ENCODE measurements at regions not wholly inside any gene's neighbourhood (a gene's known extent, or its start where the extent isn't known, plus 50 kb on each side); places are given as distances from the start of the nearest gene placed in this dataset.

DNA sequence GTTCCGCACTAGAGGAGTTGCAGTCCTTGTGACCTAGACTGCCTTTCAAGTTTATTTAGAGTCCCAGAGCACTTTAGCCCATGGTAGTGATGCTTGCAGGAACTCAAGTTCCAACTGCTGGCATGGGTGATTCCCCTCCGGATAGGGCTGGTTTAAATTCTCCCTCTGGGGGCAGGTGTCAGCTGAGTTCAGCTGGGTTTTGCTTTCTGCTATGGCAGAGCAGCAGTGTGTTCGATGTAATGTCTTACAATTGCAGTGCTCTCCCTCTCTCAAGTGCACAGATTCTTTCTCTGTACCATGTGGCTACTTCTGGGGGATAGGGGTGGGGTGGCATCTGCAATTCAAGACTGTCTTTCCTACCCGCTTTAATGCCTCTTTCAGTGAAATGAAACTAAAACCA, 164.8 kb upstream of the ZIC3 start:
- no peak for DNase-seq (ENCODE audit: low read depth in 4 of 4, low spot score in 3 of 4)

DNA sequence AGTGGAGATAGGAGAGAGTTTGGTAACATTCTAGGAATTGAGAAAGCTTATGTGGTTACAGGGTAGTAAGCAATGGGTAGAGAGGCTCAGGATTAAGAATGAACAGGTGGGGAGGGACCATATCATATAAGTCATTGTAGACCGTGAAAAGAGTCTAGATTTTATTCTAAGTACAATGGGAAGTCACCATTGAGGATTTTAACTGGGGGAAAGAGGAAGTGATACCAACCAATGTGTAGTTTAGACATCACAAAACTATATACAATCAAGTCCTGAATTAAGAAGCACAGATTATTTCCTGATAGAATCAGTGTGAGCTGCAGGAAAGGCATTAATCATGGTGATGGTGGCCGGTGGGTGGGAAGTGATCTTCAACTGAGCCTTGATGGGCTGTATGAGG, 178.3 kb upstream of the ZIC3 start:
- DNase-seq (ENCODE audit: low read depth in 4 of 4, low spot score in 3 of 4), result no peak

DNA sequence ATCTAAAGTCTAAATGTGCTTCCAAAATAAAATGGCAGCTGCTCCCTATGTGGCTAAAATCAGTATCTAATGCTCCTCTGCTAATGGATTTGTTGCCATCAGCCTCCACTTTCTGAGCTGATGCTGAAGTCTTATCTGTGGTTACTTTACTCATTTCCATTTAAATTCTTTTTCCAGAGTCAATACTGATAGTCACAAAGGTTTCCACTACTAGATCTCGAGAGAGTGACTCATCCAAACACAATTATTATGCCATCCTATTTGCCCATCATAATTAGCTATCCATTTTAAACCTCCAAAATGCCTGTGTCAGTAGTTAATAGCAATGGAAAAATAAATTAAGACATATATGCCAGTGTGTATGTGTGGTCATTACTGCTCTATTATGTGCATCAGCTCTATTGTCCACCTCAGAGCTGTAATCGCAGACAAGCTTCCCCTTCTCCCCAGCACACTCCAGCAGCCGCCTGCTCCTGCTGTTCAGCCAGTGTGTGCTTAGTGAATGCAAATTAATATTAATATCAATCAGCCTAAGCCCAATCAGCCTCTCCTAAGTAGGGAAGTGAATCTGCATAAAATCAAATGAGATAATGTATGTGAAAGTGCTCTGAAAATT, 199.8 kb upstream of the ZIC3 start:
- DNase-seq (ENCODE audit: low read depth in 4 of 4, low spot score in 3 of 4), result no peak

DNA sequence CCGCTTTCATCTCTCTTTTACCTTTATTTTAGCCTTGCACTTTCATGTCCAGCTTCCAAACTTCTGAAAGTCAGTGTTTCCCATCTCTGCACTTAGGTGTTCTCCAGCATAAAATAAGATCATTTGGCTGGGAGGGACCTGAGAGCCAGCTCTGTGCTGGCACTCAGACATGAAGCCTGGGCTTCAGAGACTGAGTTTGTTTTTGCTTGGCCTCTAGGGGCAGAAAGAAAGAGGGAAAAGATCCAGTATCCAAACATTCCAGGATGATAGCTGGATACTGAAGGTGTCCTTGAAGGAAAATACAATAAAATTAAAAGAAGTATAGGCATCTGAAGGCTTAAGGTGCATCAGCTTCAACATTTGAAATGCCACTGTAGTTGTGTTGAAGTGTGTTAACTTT, 202.4 kb upstream of the ZIC3 start:
- DNase-seq (ENCODE audit: low read depth in 4 of 4, low spot score in 3 of 4), result no peak

DNA sequence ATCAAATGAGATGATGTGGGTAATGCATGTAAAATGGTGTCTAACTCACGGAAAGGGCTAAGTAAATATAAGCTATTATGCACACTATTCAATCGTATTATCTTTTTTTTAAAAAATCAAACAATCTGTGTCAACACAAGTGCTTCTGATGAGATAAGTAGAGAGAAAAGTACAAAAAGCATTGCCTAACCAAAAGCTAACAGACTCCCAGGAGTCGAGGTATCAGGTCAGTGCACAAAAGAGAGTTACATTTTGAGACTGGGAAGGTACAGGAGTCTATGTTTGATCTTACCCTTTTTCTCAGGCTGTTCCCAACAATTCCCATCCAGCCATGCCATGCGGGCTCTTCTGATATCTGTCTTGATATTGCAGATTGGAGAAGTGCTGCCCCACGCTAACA, 203.3 kb upstream of the ZIC3 start:
- no peak for DNase-seq (ENCODE audit: low read depth in 4 of 4, low spot score in 3 of 4)

DNA sequence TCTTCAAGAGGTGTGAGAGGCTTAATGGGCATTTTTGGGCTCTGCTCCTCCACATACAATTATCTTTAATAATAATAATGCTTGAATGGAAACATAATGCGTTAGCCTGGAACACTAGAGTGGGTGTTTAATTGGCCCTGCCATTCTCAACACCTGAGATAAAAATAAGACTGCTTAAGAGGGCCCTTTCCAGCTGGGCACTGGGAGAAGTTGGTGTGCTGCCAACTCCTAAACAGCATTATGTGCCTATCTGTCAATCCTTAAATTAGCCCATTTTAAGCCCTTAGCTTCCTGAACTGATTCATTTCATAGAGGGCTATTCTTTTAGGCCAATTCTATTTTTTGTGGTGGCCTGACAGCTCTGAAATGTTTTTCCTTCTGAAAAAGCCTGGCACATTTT, 211.1 kb upstream of the ZIC3 start:
- DNase-seq (ENCODE audit: low read depth in 4 of 4, low spot score in 3 of 4), result no peak

DNA sequence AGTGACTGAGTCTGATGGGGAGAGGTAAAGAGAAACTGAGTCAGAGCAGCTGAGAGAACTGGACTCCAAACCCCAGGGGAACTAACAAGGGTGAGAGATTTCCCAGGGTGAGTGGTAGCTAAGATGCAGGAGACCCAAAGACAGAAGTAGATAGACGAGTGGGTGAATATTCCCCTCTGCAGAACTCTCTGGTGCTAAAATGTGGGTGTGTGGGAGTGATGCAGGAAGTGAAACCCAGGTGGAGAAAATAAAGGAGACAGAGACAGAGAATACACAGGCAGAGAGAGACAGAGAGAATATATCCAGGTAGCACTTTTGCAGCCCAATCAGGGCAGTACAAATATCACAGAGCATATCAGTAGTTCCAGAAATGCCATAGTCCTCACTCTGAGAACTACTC, 212.5 kb upstream of the ZIC3 start:
- DNase-seq (ENCODE audit: low read depth in 4 of 4, low spot score in 3 of 4), result no peak

DNA sequence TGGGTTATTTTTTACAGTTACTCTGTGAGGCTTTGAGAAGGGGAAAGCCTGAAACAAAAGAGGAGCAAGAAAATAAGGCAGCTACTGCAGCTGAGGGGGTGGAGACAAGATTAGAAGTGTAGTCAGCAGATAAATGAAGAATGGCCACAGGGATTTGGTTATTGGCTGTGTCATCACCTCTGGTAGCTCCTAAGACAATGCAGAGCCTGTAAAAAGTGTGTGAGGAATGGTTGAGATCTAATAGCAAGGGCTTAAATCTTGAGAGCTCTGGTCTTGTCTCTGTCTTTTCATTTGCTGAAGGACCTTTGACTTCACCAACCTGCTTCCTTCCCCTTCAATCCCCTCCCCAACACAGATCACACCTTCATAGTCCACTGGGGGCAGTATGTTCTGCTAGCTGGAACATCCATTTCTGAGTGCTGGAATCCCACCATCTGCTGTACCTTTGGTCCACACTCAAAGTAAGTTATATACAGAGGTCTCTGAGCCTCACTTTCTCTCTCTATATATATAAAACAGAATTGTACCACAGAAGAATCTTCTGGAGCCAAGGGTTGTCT, 213.7 kb upstream of the ZIC3 start:
- DNase-seq (ENCODE audit: low read depth in 4 of 4, low spot score in 3 of 4), result no peak

DNA sequence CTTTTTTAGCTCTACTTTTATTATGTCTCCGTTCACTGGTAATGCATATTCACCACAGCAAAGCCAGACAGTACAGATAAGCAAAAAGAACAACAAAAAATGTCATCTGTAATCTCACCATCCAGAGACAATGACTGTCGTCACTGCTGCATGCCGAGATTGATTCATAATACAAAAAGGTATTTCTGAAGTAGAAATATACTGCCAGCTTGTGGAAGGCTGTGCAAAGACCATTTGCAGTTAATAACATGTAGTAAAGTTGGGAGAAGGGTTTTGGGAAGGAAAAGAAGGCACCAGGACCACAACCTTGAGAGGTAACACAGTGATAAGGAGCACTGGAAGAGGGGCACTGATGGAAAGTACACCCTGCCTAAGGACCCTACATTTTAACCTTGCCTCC, 223.0 kb upstream of the ZIC3 start:
- no peak for DNase-seq (ENCODE audit: low read depth in 4 of 4, low spot score in 3 of 4)

DNA sequence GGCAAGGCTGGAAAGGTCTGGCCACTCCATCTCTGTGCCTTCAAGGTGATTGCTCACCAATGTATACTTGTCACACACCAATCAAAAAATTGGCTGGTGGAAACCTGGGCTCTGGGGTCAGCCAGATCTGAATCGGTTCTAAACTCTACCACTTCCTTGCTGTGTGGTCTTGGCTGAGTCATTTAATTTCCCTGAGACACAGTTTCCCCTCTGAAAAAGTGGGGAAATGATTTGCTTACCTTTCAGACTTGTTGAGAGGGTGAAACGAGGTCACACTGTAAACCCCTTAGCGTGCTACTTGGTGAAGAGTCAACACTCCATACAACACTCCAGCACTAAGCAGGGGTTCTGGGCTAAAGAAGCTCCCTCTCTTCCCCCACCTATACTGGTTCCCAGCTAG, 252.3 kb upstream of the ZIC3 start:
- no peak for DNase-seq (ENCODE audit: low read depth in 4 of 4, low spot score in 3 of 4)

DNA sequence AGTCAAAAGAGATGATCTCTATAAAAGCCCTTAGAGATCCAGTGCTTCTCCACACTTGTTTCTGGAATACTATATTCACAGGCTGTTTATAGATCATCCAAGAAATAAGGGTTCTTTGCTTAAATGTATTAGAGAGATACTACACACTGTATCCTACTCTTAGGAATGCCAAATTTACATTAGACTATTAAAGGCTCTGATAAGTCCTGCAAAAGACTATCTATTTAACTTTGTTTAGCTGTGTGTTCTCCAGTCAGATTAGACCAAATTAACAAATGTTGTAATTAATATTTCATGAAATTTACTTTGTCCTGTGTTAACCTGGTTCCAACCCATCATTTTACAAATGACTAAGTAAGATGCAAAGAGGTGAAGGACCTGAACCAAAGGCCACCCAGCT, 260.5 kb upstream of the ZIC3 start:
- no peak for DNase-seq (ENCODE audit: low read depth in 4 of 4, low spot score in 3 of 4)

DNA sequence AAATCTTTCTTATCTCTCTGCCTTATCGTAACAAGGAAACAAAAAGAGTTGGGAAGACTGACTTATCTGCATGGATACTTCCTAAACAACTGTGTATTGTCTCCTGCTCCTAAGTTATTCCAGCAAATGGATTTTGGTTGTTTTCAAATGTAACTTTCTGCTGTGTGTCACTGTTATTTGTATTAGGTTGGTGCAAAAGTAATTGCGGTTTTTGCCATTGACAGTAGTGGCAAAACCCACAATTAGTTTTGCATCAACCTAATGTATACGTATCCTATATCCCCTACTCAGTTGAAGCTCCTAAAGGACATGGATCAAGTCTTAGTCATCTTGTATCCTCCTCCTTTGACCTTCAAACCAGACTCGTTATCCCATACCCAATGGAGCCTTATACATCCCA, 263.4 kb upstream of the GPR101 start:
- no peak for DNase-seq (ENCODE audit: low read depth in 4 of 4, low spot score in 3 of 4)

DNA sequence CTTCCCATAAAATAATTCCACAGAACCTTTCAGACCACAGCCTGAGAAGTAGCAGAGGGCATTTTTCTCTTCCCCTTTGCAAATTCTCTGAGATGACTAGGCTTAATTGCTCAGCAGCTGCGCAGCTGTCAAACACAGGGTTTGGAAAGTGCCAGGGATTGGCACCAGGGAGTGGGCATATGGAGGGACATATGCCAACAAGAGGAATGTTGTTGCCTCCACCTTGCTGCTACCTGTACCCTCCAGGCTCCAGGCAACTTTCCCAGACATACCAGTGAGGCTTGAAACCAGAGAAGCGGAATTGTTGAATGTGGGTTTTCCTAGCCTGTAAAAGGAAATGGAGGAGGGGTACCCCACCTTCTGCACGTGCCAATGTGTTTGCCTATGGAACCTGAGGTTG, 256.2 kb upstream of the GPR101 start:
- DNase-seq (ENCODE audit: low read depth in 4 of 4, low spot score in 3 of 4), result no peak

DNA sequence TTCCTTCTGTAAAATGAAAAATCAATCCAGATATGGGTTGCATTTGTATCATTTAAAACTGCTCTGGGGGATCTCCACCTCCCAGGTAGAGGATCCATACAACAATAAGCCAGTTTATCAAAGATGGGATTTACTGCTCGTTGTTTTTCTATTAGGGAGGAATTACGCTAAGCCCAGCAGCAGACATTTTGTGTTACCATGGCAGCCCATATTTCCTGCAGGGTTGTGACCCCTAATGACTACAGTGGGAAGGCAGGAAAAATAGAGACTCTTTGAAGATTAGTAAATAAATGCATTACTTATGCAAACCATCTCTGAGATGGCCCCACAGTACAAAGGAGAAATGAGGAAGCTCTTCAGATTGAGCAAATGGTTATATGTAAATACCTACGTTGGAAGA, 253.4 kb upstream of the GPR101 start:
- no peak for DNase-seq (ENCODE audit: low read depth in 4 of 4, low spot score in 3 of 4)

DNA sequence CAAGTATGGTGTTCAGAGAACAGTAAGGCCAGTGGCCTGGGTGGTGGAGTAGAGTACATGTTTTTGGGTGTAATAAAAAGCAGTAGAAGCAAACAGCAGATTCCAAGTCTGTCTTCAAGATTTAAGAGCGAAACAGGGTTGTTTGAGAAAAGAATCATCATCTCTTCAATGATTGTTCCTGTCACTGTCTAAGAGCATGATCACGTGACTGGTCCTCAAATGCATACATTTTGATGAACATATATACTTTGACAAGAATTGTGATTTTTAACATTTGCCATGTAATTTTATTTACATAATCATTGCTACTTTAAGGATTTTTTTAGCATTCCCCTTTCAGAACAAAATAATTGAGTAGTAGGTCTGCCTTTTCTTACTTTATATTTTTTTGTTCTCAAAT, 252.6 kb upstream of the GPR101 start:
- no peak for DNase-seq (ENCODE audit: low read depth in 4 of 4, low spot score in 3 of 4)

DNA sequence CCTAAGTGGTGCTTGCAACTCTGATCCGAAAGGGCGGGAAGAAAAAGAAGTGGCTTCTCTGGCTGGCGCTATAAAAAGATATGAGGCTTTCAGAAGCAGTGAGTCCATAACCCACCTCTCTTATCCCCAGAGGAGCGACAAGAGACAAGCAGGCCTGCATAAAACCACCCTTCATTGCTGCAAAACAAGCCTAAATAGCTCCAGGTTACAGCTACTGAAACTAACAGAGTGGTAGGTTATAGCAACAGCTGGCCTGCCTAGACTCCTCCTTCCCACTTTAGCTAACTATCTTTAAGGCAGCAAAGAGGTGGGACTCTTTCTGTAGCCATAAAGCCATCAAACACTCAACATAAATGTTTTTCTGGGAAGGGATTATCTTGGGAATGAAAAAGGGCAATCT, 245.0 kb upstream of the GPR101 start:
- DNase-seq (ENCODE audit: low read depth in 4 of 4, low spot score in 3 of 4), result no peak

DNA sequence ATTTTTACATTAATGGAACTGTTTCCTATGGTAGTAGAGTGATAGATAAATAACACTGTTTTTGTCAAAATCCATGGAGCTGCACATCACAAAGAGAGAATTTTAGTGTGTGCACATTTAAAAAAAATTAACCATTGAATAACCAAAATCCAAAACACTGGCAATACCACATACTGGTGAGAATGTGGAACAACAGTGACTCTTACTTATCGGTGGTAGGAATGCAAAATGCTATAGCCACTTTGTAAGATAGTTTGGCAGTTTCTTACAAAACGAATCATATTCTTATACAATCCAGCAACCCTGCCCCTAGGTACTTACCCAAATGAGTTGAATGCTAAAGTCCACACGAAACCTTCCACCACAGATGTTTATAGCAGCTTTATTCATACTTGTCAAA, 229.6 kb upstream of the GPR101 start:
- no peak for DNase-seq (ENCODE audit: low read depth in 4 of 4, low spot score in 3 of 4)

DNA sequence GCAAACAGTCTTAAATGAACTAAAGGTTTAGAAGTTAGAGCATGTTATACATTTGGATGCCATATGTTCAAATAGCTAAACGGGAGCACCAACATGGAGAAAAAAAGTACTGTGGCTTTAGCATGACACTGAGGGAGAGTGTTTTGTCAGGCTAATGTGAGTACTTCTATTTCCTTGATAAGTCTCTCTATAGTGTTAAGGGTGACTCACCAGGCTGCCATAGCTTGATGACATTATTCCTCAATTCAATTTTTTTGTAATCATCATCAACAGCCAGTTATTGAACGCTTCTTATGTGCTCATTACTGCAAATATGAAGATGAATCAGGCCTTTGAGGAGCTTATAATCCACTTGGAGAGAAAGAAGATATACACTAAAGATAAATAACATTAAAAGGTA, 211.4 kb upstream of the GPR101 start:
- no peak for DNase-seq (ENCODE audit: low read depth in 4 of 4, low spot score in 3 of 4)

DNA sequence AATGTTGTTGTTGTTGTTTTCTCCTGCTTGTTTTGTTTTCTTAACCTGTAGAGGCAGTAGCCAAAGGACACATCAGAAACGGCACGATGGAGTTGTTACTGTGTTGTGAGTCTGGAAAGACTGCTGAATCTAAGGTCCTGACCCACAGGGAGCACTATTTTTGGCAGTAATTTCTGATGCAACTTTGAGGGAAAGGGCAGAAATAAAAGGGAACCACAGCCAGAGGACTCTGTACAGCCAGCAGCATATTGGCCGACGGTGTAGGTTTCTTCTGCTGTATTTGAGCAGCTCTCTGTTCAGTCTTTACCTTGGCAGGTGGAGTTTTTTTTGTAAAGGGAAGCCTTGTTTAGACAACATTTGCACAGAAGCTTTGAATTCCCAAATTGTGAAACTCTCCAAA, 203.0 kb upstream of the GPR101 start:
- no peak for DNase-seq (ENCODE audit: low read depth in 4 of 4, low spot score in 3 of 4)

DNA sequence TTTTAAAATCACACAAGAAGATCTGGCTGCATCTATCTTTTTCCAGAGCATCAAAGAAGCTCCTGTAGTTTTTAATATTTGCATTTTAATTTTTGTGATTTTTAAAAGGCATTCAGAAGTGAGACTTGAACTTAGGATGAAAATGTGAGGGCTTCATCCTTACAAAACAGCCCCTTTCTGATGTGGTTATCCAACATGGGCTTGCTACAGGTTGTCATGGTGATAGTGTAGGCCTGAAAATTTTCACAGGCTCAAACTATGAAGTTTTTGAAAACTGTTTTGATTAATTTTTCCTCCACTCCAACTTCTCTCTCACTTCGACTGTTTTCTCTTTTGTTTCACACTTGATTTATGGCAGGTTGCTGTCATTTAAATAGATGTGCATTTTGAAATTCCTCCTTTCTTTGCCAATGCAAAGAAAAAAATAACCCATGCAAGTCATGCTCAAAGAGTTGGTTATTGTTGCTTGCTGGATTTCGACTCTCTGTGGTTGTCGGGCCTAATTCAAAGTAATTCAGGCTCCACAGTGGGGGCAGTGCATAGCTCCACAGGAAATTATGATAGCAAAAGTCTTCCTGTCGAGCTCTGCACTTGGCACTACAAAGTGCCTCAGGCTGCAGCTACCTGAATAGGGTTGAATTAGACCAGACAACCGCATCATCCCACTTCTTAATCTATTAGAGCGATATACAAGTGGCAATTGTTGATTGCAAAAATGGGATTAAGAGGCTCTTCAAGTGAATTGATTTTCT, 201.0 kb upstream of the GPR101 start:
- DNase-seq (ENCODE audit: low read depth in 4 of 4, low spot score in 3 of 4), result no peak

DNA sequence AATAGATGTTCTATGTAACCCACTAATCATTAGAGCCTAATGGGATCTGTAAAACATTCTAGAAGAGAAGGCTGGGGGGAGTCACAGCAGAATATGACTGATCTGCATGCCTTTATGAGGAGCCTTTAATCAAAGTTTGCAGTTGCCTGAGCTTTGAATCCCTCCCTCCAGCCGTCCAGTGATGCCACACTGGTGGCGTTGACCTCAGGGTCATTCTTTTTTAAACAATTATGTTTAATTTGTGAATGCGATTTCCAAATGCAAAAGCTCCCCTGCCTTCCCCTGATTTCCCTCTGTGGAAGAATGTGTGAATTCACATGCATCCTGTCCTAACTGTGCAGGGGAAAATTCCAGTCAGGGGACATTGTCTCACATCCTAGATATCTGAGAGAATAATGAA, 199.7 kb upstream of the GPR101 start:
- DNase-seq (ENCODE audit: low read depth in 4 of 4, low spot score in 3 of 4), result no peak

DNA sequence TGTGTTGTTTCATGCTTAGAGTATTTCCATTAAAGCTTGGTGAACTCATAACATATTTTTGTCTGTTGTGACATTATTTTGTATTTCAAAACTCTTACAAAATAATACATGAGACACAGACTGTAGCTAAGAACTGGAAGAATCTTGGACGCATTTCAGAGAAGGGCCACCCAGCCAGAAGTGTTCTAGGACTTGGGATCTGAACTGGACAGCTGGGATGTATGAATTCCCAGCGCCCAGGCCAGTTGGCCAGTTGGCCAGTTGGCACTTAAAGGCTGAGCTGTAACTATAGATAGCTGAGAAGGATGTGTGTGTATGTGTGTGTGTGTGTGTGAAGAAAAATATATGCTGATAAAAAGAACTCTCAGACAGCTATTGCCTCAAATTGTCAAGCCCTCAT, 193.4 kb upstream of the GPR101 start:
- DNase-seq (ENCODE audit: low read depth in 4 of 4, low spot score in 3 of 4), result no peak

DNA sequence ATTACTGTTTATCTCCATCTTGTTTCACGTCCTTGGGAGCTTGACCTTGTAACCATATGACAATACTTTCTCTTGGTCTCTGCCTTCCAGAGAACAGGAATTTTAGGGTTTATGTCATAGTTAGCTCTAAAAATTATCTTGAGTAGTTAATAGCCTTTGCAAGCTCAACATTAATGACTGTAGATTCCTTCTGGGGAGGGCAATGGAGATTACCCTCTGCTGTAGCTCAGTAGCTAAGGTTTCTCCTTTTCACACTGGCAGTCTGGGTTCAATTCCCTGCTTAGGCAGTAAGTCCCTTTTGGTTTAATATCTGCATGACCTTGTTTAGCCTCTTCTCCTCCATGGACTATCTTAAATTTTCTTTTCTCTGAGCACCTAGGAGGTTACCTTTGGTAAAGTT, 181.7 kb upstream of the GPR101 start:
- DNase-seq (ENCODE audit: low read depth in 4 of 4, low spot score in 3 of 4), result no peak
